ENCODE measurements at regions not wholly inside any gene's neighbourhood (a gene's known extent, or its start where the extent isn't known, plus 50 kb on each side); places are given as distances from the start of the nearest gene placed in this dataset.

DNA sequence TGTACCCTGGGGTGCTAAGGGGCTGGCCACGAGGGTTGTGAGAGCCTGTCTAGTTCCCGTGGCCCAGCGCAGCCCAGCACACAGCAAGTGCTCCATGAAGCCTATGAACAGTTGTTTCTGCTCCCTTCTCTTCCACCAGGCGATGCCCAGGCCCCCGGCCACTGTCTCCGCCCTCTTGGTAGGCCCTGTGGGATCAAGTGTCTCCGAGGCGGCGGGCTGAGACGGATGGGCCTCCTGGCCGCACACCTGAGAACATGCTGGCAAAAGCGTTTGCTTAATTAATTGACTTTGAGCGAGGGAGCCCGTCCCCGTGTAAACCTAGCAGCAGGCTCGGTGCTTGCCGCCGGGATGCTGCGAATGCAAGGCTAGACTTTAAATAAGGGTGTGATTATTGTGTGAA is 129.7 kb upstream of the GSE1 start:
- TF ChIP-seq, protein P1, sequence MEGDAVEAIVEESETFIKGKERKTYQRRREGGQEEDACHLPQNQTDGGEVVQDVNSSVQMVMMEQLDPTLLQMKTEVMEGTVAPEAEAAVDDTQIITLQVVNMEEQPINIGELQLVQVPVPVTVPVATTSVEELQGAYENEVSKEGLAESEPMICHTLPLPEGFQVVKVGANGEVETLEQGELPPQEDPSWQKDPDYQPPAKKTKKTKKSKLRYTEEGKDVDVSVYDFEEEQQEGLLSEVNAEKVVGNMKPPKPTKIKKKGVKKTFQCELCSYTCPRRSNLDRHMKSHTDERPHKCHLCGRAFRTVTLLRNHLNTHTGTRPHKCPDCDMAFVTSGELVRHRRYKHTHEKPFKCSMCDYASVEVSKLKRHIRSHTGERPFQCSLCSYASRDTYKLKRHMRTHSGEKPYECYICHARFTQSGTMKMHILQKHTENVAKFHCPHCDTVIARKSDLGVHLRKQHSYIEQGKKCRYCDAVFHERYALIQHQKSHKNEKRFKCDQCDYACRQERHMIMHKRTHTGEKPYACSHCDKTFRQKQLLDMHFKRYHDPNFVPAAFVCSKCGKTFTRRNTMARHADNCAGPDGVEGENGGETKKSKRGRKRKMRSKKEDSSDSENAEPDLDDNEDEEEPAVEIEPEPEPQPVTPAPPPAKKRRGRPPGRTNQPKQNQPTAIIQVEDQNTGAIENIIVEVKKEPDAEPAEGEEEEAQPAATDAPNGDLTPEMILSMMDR (IDR thresholded peaks at IDR 0.05) = no peak
- Histone ChIP-seq H3K27ac (no peak overlapping the region), H3K4me1 (peaks cover 20% of the 10 kb centered on the region), H3K36me3 (no peaks in the 10 kb centered on the region), H3K27me3 (ENCODE audit: low read depth) (no peaks in the 10 kb centered on the region), H3K4me3 (no peak overlapping the region), H3K9me3 (no peaks in the 10 kb centered on the region)
- intact Hi-C loops (cut with DNase I) = no loop called here
- no peak for DNase-seq
- peak in 1 of 2 donors; percentile 5 for ATAC-seq

- Histone ChIP-seq H3K27ac (peak overlapping the region; percentile 56), H3K4me3 (no peak overlapping the region), H3K4me1 (peaks cover 20% of the 10 kb centered on the region), H3K9me3 (no peaks in the 10 kb centered on the region), H3K27me3 (ENCODE audit: low read depth) (no peaks in the 10 kb centered on the region), H3K36me3 (no peaks in the 10 kb centered on the region)
- DNase-seq (peak; percentile 92), ATAC-seq (peak; percentile 93 to 95)
- TF ChIP-seq, protein P1 (IDR thresholded peaks at IDR 0.05) = no peak
- intact Hi-C loops (cut with DNase I) = no loop called here
Observed at GRCh38 chr16:85484347-85485300, 128.5 kb upstream of the GSE1 start.

DNA sequence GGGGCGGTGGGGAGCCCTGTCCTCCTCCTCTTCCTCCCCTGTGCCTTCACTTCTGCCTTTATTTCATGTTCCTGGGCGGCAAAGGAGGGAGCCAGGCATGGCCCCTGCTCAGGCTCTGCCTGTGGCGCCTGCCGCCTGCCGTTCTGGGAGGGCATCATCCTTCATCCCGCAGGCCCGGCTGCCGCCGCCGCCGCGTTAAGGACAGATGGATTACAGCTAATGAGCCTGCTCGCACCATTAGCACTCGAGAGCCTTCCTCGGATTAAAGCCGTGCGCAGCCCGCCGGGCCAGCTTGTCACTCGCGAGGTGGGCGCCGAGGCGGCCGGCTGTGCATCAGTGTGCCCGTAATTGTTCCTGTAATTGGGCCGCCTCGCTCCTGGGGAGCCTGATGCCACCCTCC is 127.7 kb upstream of the GSE1 start:
- ATAC-seq (no peak), DNase-seq (no peak)
- Histone ChIP-seq H3K4me3 (no peak overlapping the region), H3K27me3 (ENCODE audit: low read depth) (no peaks in the 10 kb centered on the region), H3K36me3 (no peaks in the 10 kb centered on the region), H3K27ac (no peak overlapping the region), H3K4me1 (peaks cover 20% of the 10 kb centered on the region), H3K9me3 (no peaks in the 10 kb centered on the region)
- intact Hi-C loops (cut with DNase I) = no loop called here
- TF ChIP-seq, protein P1 (IDR thresholded peaks at IDR 0.05) = no peak

DNA sequence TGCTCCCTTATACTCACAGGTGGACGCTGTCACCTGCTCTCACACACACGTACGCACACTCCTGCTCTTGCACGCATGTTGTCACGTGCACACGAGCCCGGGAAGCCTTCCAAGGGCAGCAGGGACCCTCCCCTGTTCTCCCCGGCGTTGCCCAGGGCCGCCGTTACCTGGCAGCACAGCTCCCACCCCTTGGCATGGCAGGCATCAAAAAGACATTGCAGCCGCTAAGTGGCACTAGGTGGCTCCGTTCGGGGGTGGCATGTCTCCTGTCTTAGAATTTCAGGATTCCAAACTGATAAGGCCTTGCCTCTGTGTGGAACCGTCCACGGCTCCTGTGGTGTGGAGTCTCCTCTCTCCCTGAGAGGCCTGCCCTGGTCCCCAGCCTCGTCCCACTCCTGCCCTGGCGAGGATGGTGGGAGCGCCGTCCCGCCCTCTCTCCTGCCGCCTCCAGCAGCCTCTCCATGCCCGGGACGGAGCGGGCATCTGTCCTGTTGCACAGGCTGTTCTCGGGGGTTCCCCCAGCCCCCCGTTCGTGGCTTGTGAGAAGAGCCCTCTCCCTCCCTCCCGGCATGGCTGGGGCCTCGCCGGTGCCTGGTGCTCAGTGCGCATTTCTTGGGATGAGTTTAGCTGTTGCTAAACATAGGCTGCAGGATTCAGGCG is 126.7 kb upstream of the GSE1 start:
- Histone ChIP-seq H3K9me3 (no peaks in the 10 kb centered on the region), H3K4me1 (peaks cover 27% of the 10 kb centered on the region), H3K27me3 (ENCODE audit: low read depth) (no peaks in the 10 kb centered on the region), H3K27ac (no peak overlapping the region), H3K36me3 (no peaks in the 10 kb centered on the region), H3K4me3 (no peak overlapping the region)
- DNase-seq (no peak), ATAC-seq (peak; percentile 2 to 16)
- TF ChIP-seq, protein P1 (IDR thresholded peaks at IDR 0.05) = no peak
- intact Hi-C loops (cut with DNase I) = no loop called here

GRCh38 chr16:85488414-85488813 is 124.7 kb upstream of the GSE1 start:
- H3K4me3 ChIP-seq = no peak overlapping the region
- TF ChIP-seq, protein P1 (IDR thresholded peaks at IDR 0.05) = no peak
- no peak for DNase-seq
- H3K36me3 ChIP-seq = no peaks in the 10 kb centered on the region
- intact Hi-C loops (cut with DNase I) = no loop called here
- ATAC-seq = no peak
- H3K27me3 ChIP-seq (ENCODE audit: low read depth) = no peaks in the 10 kb centered on the region
- no peaks in the 10 kb centered on the region for H3K9me3 ChIP-seq
- no peak overlapping the region for H3K27ac ChIP-seq
- peaks cover 38% of the 10 kb centered on the region for H3K4me1 ChIP-seq

All from lower lobe of right lung (tissue), 2 donors.